ENCODE measurements at regions not wholly inside any gene's neighbourhood (a gene's known extent, or its start where the extent isn't known, plus 50 kb on each side); places are given as distances from the start of the nearest gene placed in this dataset.
"Not testable (repeated sequence)": the region's sequence is repeated elsewhere in the genome, so short reads cannot be mapped to it uniquely, and the experiment has no call there.

- no peak for ATAC-seq
- DNase-seq (ENCODE audit: low spot score): no peak
- intact Hi-C loops (cut with DNase I): no loop called here
Observed at GRCh38 chr16:79882340-79883005, 281.9 kb upstream of the MAF start.

- ATAC-seq; DNase-seq (ENCODE audit: low spot score); intact Hi-C loops (cut with DNase I): not testable (repeated sequence)
Observed at GRCh38 chr16:79881107-79881506, 280.6 kb upstream of the MAF start.

GRCh38 chr16:79876332-79876730 lies 275.8 kb upstream of the MAF start:
- no peak for DNase-seq (ENCODE audit: low spot score)
- ATAC-seq: no peak
- intact Hi-C loops (cut with DNase I): no loop called here

GRCh38 chr16:79874391-79874790 lies 273.9 kb upstream of the MAF start:
- intact Hi-C loops (cut with DNase I): no loop called here
- ATAC-seq: no peak
- no peak for DNase-seq (ENCODE audit: low spot score)

GRCh38 chr16:79873825-79874224 lies 273.3 kb upstream of the MAF start:
- ATAC-seq (no peak), DNase-seq (ENCODE audit: low spot score) (no peak)
- intact Hi-C loops (cut with DNase I): no loop called here

GRCh38 chr16:79871906-79872305 lies 271.4 kb upstream of the MAF start:
- ATAC-seq (no peak), DNase-seq (ENCODE audit: low spot score) (no peak)
- intact Hi-C loops (cut with DNase I): no loop called here

GRCh38 chr16:79870016-79870886 lies 269.7 kb upstream of the MAF start:
- intact Hi-C loops (cut with DNase I): no loop called here
- no peak for ATAC-seq
- DNase-seq (ENCODE audit: low spot score): no peak

GRCh38 chr16:79869304-79870015 lies 268.9 kb upstream of the MAF start:
- ATAC-seq (no peak), DNase-seq (ENCODE audit: low spot score) (no peak)
- intact Hi-C loops (cut with DNase I): no loop called here

GRCh38 chr16:79868841-79869240 lies 268.3 kb upstream of the MAF start:
- ATAC-seq (no peak), DNase-seq (ENCODE audit: low spot score) (no peak)
- intact Hi-C loops (cut with DNase I): no loop called here

- intact Hi-C loops (cut with DNase I): no loop called here
- ATAC-seq: no peak
- DNase-seq (ENCODE audit: low spot score): no peak
Observed at GRCh38 chr16:79867425-79867997, 267.0 kb upstream of the MAF start.

GRCh38 chr16:79865918-79866317 lies 265.4 kb upstream of the MAF start:
- ATAC-seq: no peak
- intact Hi-C loops (cut with DNase I): no loop called here
- DNase-seq (ENCODE audit: low spot score): no peak

- ATAC-seq (no peak), DNase-seq (ENCODE audit: low spot score) (no peak)
- intact Hi-C loops (cut with DNase I): no loop called here
Observed at GRCh38 chr16:79864781-79865391, 264.3 kb upstream of the MAF start.

- intact Hi-C loops (cut with DNase I): no loop called here
- ATAC-seq (no peak), DNase-seq (ENCODE audit: low spot score) (no peak)
Observed at GRCh38 chr16:79864032-79864780, 263.7 kb upstream of the MAF start.

GRCh38 chr16:79863128-79864031 lies 262.8 kb upstream of the MAF start:
- intact Hi-C loops (cut with DNase I): no loop called here
- DNase-seq (ENCODE audit: low spot score) (no peak), ATAC-seq (no peak)

GRCh38 chr16:79862601-79863000 lies 262.1 kb upstream of the MAF start:
- ATAC-seq (no peak), DNase-seq (ENCODE audit: low spot score) (no peak)
- intact Hi-C loops (cut with DNase I): no loop called here

- ATAC-seq (no peak), DNase-seq (ENCODE audit: low spot score) (no peak)
- intact Hi-C loops (cut with DNase I): no loop called here
Observed at GRCh38 chr16:79856581-79856980, 256.0 kb upstream of the MAF start.

- ATAC-seq: no peak
- no peak for DNase-seq (ENCODE audit: low spot score)
- intact Hi-C loops (cut with DNase I): no loop called here
Observed at GRCh38 chr16:79850348-79850747, 249.8 kb upstream of the MAF start.

GRCh38 chr16:79849119-79849518 lies 248.6 kb upstream of the MAF start:
- ATAC-seq (no peak), DNase-seq (ENCODE audit: low spot score) (no peak)
- intact Hi-C loops (cut with DNase I): no loop called here
